PC-9 (cell line): ENCODE measurements at regions not wholly inside any gene's neighbourhood (a gene's known extent, or its start where the extent isn't known, plus 50 kb on each side); places are given as distances from the start of the nearest gene placed in this dataset.

ENCODE experiments used
- CTCF ChIP-seq: fragments of 200-600 bp; sonication (generic); conservative IDR thresholded peaks from 2 replicates; pipeline ENCODE4 v1.6.1; 2017; ENCODE audit warnings: mixed run types, antibody characterized with exemption, mild to moderate bottlenecking, moderate library complexity
- EZH2 ChIP-seq: fragments of 200-600 bp; sonication (generic); IDR thresholded peaks from 2 replicates; pipeline ENCODE4 v1.8.0; 2017; ENCODE audit warnings: antibody characterized with exemption, low read depth

DNA sequence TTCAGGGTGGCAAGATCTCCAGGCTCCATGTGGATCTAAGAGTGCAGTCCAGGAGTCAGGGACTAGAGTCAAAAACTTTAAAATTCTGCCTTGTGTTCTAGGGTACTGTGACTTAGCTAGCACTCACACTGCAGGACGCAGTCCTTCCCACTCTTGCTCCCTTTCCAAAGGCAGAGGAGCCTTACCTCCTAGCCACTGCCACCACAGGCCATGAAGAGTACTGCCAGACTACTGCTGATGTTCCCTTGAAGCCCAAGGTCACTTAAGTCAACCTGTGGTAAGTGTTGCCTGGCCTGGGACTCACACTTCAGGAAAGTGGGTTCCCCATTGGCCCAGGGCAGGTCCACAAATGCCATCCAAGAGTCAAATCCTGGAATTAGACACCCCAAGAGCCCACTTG lies 632.2 kb downstream of the PCDH19 start:
- TF ChIP-seq EZH2 (no peak), CTCF (no peak)
